CD14-positive monocyte (primary cell): ENCODE measurements at regions not wholly inside any gene's neighbourhood (a gene's known extent, or its start where the extent isn't known, plus 50 kb on each side); places are given as distances from the start of the nearest gene placed in this dataset.

Experiments used
- DNase-seq, 3 donors: peaks; one replicate each; pipeline ENCODE4 v3.0.0-alpha.2; 2011 to 2022
- H2AFZ ChIP-seq: 2 replicates; pipeline ENCODE4 v1.6.0; 2012; ENCODE audit warnings: mild to moderate bottlenecking, low read depth, low read length, inconsistent platforms; ENCODE audit not compliant: insufficient read depth, poor library complexity, severe bottlenecking
- H3K27ac ChIP-seq, 2 donors: 1 replicate in 1 of 2; 2 replicates in 1 of 2; pipeline ENCODE4 v1.5.1; 2012 to 2013; ENCODE audit warnings: low read length in 2 of 2, control low read depth in 1 of 2, inconsistent platforms in 1 of 2, low read depth in 1 of 2, mild to moderate bottlenecking in 1 of 2
- H3K27me3 ChIP-seq, 2 donors: one replicate each; pipeline versions ENCODE4 v1.6.0 to v1.6.1; 2011 to 2013; ENCODE audit warnings: low read length in 2 of 2; ENCODE audit not compliant: control insufficient read depth in 2 of 2, insufficient read depth in 2 of 2
- H3K36me3 ChIP-seq, 2 donors: replicated peaks in 1 of 2; 1 replicate in 1 of 2; 2 replicates in 1 of 2; pipeline versions ENCODE4 v1.5.1 to v1.6.1; 2012 to 2013; ENCODE audit warnings: low read length in 2 of 2, control low read depth in 1 of 2, inconsistent platforms in 1 of 2, mild to moderate bottlenecking in 1 of 2; ENCODE audit not compliant: insufficient read depth in 2 of 2, control insufficient read depth in 1 of 2
- H3K4me1 ChIP-seq, 2 donors: 1 replicate in 1 of 2; 2 replicates in 1 of 2; pipeline versions ENCODE4 v1.5.1 to v1.6.1; 2012 to 2013; ENCODE audit warnings: low read length in 2 of 2, control low read depth in 1 of 2, inconsistent platforms in 1 of 2, mild to moderate bottlenecking in 1 of 2, moderate library complexity in 1 of 2; ENCODE audit not compliant: insufficient read depth in 2 of 2, control insufficient read depth in 1 of 2
- H3K4me2 ChIP-seq: replicated peaks from 2 replicates; pipeline ENCODE3; 2012; ENCODE audit warnings: low read length, moderate library complexity, mild to moderate bottlenecking; ENCODE audit not compliant: poor library complexity, severe bottlenecking; ENCODE audit errors: extremely low read depth
- H3K4me3 ChIP-seq, 3 experiments: fragments of 200-600 bp in 1 of 3; sonication (generic) in 1 of 3; replicated peaks in 1 of 3; 1 replicate in 2 of 3; 2 replicates in 1 of 3; pipeline ENCODE4 v1.5.1; 2011 to 2013; ENCODE audit warnings: low read length in 3 of 3, mild to moderate bottlenecking in 3 of 3, control low read depth in 2 of 3, low read depth in 2 of 3, inconsistent platforms in 1 of 3, moderate library complexity in 1 of 3
- H3K79me2 ChIP-seq: 2 replicates; pipeline ENCODE4 v1.6.0; 2012; ENCODE audit warnings: mild to moderate bottlenecking, control low read depth, inconsistent platforms, low read length, moderate library complexity; ENCODE audit not compliant: insufficient read depth
- H3K9ac ChIP-seq: 2 replicates; pipeline ENCODE4 v1.6.0; 2017; ENCODE audit warnings: low read length, mild to moderate bottlenecking; ENCODE audit not compliant: insufficient read depth, poor library complexity, severe bottlenecking
- H3K9me3 ChIP-seq, 2 donors: replicated peaks in 1 of 2; 1 replicate in 1 of 2; 2 replicates in 1 of 2; pipeline versions ENCODE4 v1.5.1 to v1.6.1; 2012 to 2013; ENCODE audit warnings: low read length in 2 of 2, control low read depth in 1 of 2; ENCODE audit not compliant: control insufficient read depth in 1 of 2, insufficient read depth in 1 of 2
- H4K20me1 ChIP-seq: 2 replicates; pipeline ENCODE4 v1.6.0; 2012; ENCODE audit warnings: mild to moderate bottlenecking, low read length, control low read depth, moderate library complexity; ENCODE audit not compliant: insufficient read depth
- H3K27ac Mint-ChIP-seq, 7 donors: one replicate each; pipeline ENCODE4 v1.8.0; 2020; ENCODE audit warnings: mild to moderate bottlenecking in 7 of 7, mixed read lengths in 7 of 7, moderate library complexity in 6 of 7, inconsistent platforms in 2 of 7
- H3K27me3 Mint-ChIP-seq, 3 donors: one replicate each; pipeline ENCODE4 v1.8.0; 2021 to 2022; ENCODE audit warnings: low read depth in 3 of 3, mild to moderate bottlenecking in 3 of 3, mixed read lengths in 3 of 3, moderate library complexity in 3 of 3, inconsistent platforms in 1 of 3
- H3K36me3 Mint-ChIP-seq, 2 donors: one replicate each; pipeline ENCODE4 v1.8.0; 2020; ENCODE audit warnings: mixed read lengths in 2 of 2, inconsistent platforms in 1 of 2, mild to moderate bottlenecking in 1 of 2
- H3K4me1 Mint-ChIP-seq: one replicate; pipeline ENCODE4 v1.8.0; 2020; ENCODE audit warnings: mild to moderate bottlenecking, mixed read lengths
- H3K4me3 Mint-ChIP-seq, 2 donors: one replicate each; pipeline ENCODE4 v1.8.0; 2020; ENCODE audit warnings: mild to moderate bottlenecking in 2 of 2, mixed read lengths in 2 of 2, moderate library complexity in 1 of 2
- H3K9me3 Mint-ChIP-seq, 7 donors: one replicate each; pipeline ENCODE4 v1.8.0; 2020 to 2022; ENCODE audit warnings: mixed read lengths in 7 of 7, mild to moderate bottlenecking in 6 of 7, moderate library complexity in 6 of 7, inconsistent platforms in 2 of 7
- WGBS: methylation state at CpG from one replicate; pipeline ENCODE4 v1.1.5; 2013; ENCODE audit warnings: missing lambda C conversion rate; ENCODE audit not compliant: insufficient coverage; 5-methylcytosine and 5-hydroxymethylcytosine counted together
- intact Hi-C, 2 donors: fragments of 100-400 bp; cut with micrococcal nuclease; formaldehyde crosslinking; loops; one replicate each; pipeline versions ENCODE4 v1.15.0 to v1.15.1; 2023
- TF ChIP-seq, protein P1 (sequence below): fragments of 200-600 bp; IDR thresholded peaks from one replicate; pipeline ENCODE4 v1.8.0; 2022; ENCODE audit warnings: antibody characterized with exemption, mild to moderate bottlenecking

DNA sequence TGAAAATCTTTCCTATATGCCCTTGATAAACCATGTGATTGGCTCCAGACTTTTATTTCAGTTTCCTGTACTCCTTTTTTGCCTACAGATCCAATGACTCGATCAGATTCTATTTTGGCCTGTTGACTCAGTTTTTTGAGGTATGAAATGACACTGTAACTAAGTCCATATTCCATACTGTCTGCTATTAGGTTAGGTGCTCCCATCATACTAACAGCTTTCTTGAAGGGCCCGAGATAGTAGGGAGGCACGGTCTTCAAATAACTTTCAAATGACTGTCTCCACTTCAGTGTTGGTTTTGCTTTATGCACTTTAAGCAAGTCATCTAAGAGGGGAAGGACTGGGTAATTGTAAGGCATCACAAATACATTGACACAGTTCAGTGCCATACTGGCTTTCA, 295.4 kb upstream of the DAB2 start:
- H3K4me3 ChIP-seq: no peak overlapping the region
- H3K4me1 ChIP-seq: no peaks in the 10 kb centered on the region
- no peaks in the 10 kb centered on the region for H3K36me3 ChIP-seq
- Mint-ChIP-seq H3K27me3 (peaks cover 0 to 2% (median 0%) of the 10 kb centered on the region in 3 donors), H3K4me3 (no peak overlapping the region), H3K9me3 (no peaks in the 10 kb centered on the region), H3K36me3 (no peaks in the 10 kb centered on the region), H3K4me1 (no peaks in the 10 kb centered on the region), H3K27ac (no peak overlapping the region)
- H3K4me2 ChIP-seq: no peak overlapping the region
- intact Hi-C loops: no loop called here
- no peaks in the 10 kb centered on the region for H3K9me3 ChIP-seq
- TF ChIP-seq, protein P1, sequence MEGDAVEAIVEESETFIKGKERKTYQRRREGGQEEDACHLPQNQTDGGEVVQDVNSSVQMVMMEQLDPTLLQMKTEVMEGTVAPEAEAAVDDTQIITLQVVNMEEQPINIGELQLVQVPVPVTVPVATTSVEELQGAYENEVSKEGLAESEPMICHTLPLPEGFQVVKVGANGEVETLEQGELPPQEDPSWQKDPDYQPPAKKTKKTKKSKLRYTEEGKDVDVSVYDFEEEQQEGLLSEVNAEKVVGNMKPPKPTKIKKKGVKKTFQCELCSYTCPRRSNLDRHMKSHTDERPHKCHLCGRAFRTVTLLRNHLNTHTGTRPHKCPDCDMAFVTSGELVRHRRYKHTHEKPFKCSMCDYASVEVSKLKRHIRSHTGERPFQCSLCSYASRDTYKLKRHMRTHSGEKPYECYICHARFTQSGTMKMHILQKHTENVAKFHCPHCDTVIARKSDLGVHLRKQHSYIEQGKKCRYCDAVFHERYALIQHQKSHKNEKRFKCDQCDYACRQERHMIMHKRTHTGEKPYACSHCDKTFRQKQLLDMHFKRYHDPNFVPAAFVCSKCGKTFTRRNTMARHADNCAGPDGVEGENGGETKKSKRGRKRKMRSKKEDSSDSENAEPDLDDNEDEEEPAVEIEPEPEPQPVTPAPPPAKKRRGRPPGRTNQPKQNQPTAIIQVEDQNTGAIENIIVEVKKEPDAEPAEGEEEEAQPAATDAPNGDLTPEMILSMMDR: no peak
- no peaks in the 10 kb centered on the region for H3K27me3 ChIP-seq
- no CpG with 5 or more reads among the region's 3 CpGs for WGBS
- H2AFZ ChIP-seq: no peak overlapping the region
- no peak for DNase-seq
- H3K79me2 ChIP-seq: no peaks in the 10 kb centered on the region
- no peaks in the 10 kb centered on the region for H4K20me1 ChIP-seq
- H3K9ac ChIP-seq: no peak overlapping the region
- no peak overlapping the region for H3K27ac ChIP-seq

DNA sequence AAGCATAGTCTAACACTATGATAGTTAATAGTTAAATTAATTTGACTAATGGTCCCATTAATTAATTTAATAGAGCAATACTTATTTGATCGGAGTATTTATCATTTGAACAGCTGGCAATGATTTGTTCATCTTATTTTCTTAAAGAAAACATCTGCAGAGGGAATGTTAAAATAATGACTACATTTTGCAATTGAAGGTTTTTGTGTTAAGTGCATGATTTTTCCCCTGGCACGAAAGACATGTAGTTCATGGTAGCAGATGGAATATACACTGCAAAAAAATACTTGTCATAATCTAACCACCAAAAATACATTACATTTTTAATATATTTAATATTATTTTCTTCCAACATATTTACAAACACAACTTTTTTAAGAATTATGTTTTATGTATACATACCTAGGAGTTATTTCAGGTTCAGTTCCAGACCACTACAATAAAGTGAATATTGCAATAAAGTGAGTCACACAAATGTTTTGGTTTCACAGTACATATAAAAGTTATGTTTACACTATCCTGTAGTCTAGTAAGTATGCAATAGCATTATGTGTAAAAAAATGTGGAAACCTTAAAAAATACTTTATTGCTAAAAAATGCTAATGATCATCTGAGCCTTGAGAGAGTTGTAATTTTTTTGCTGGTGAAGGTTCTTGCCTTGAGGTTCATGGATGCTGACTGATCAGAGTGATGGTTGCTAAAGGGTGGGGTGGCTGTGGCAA, 292.6 kb upstream of the DAB2 start:
- H3K4me2 ChIP-seq: no peak overlapping the region
- H3K36me3 ChIP-seq: no peaks in the 10 kb centered on the region
- no peak overlapping the region for H2AFZ ChIP-seq
- no peaks in the 10 kb centered on the region for H4K20me1 ChIP-seq
- Mint-ChIP-seq H3K27me3 (peaks cover 0 to 2% (median 0%) of the 10 kb centered on the region in 3 donors), H3K9me3 (no peaks in the 10 kb centered on the region), H3K27ac (no peak overlapping the region), H3K4me1 (peaks cover 6% of the 10 kb centered on the region), H3K4me3 (no peak overlapping the region), H3K36me3 (no peaks in the 10 kb centered on the region)
- no peak for DNase-seq
- intact Hi-C loops: loop anchor here (5.0 to 10.0 kb wide), 3 partner anchors 1015 to 1157 kb away; no protein-coding TSS in a partner anchor
- no CpG with 5 or more reads among the region's 2 CpGs for WGBS
- no peaks in the 10 kb centered on the region for H3K79me2 ChIP-seq
- no peak overlapping the region for H3K9ac ChIP-seq
- H3K27ac ChIP-seq: no peak overlapping the region
- H3K4me3 ChIP-seq: no peak overlapping the region
- TF ChIP-seq, protein P1: no peak
- peaks cover 0 to 3% of the 10 kb centered on the region in 2 donors for H3K4me1 ChIP-seq
- H3K9me3 ChIP-seq: no peaks in the 10 kb centered on the region
- no peaks in the 10 kb centered on the region for H3K27me3 ChIP-seq
